Heart left ventricle (tissue), 13 donors: ENCODE measurements at regions not wholly inside any gene's neighbourhood (a gene's known extent, or its start where the extent isn't known, plus 50 kb on each side); places are given as distances from the start of the nearest gene placed in this dataset.

Source experiments
- CTCF ChIP-seq, 12 donors: fragments of 200-600 bp; sonication (generic) in 4 of 12; IDR thresholded peaks; one replicate each; pipeline versions ENCODE4 v1.5.0 to v1.8.0; 2018 to 2022; ENCODE audit warnings: antibody characterized with exemption in 12 of 12, mild to moderate bottlenecking in 5 of 12
- POLR2A ChIP-seq, 2 donors: fragments of 450-650 bp; IDR thresholded peaks; one replicate each; pipeline ENCODE4 v1.6.1; 2017; ENCODE audit warnings: antibody characterized with exemption in 2 of 2, mild to moderate bottlenecking in 2 of 2, moderate library complexity in 2 of 2
- donor health status: ischemic (EF 13 %, LVEDD 7.1; RV severe dilation, severe dysfunction).
- donor health status: DM: no; HTN: yes; CAD: no.
- donor health status: DM: no; HTN: no; CAD: no.
- donor health status: ischemic (EF 25% LVEDD 6.9; RV normal size, moderate dysfunction).
- donor health status: ischemic (EF 25% LVEDD 5.7; RV mildly dilated, moderate dysfunction).
- donor health status: ischemic (EF 35%, LVEDD 5.7; RV mildly dilated, moderate dysfunction).
- donor health status: nonischemic (EF 11% LVEDD 7.7; RV severe dilation, severe dysfunction).
- donor health status: DM: yes; HTN: yes; CAD: no.
- donor health status: PGD.
- donor health status: ischemic (EF 29% LVEDD 5.4; RV normal size, mild dysfunction).
- donor health status: nonischemic (EF 23%, LVEDD 6.1; RV moderate dilation, normal function).

- TF ChIP-seq CTCF (IDR thresholded peaks at IDR 0.05), result no peak
- TF ChIP-seq POLR2A (IDR thresholded peaks at IDR 0.05), result no peak
Measured at GRCh38 chr6:4355241-4355640, 219.9 kb upstream of the ECI2 start.
